ENCODE measurements at regions not wholly inside any gene's neighbourhood (a gene's known extent, or its start where the extent isn't known, plus 50 kb on each side); places are given as distances from the start of the nearest gene placed in this dataset.

GRCh38 chr13:30033681-30034457 is 183.5 kb upstream of the UBL3 start:
- POLR2A ChIA-PET = no interaction called here
- Histone ChIP-seq H3K27ac (ENCODE audit: extremely low read depth, low read depth, low read length) (no peak overlapping the region), H3K36me3 (ENCODE audit: control insufficient read depth in 2 of 2, insufficient read depth in 1 of 2, low read length in 2 of 2) (no peaks in the 10 kb centered on the region), H3K4me1 (ENCODE audit: control insufficient read depth, insufficient read depth, low read length) (0 out of 2 replicates have a peak, but pooled peaks cover 3% of the 10 kb centered on the region), H3K9me3 (ENCODE audit: control insufficient read depth, insufficient read depth, low read depth, low read length) (no peaks in the 10 kb centered on the region), H3K4me3 (ENCODE audit: low read depth, low read length) (no peak overlapping the region)
- CTCF ChIA-PET = interaction anchor here (1.2 kb wide), 1 partner anchor 79 kb away, joined by 4 read pairs; no protein-coding TSS in a partner anchor
- no peak for TF ChIP-seq PRDM4 (tag by site-specific recombination; IDR thresholded peaks at IDR 0.05)
- no peak for TF ChIP-seq ZBTB8A (tag by site-specific recombination; IDR thresholded peaks at IDR 0.05)
- TF ChIP-seq ZNF600 (tag by site-specific recombination; IDR thresholded peaks at IDR 0.05) = 0 out of 2 replicates have a peak, but pooled peaks have one; percentile 12
- TF ChIP-seq BCL11A (tag by site-specific recombination; IDR thresholded peaks at IDR 0.05; ENCODE audit: low read depth) = no peak
- TF ChIP-seq ZSCAN4 (tag by site-specific recombination; IDR thresholded peaks at IDR 0.05) = no peak
- TF ChIP-seq ZNF416 (tag by site-specific recombination; IDR thresholded peaks at IDR 0.05) = no peak
- TF ChIP-seq ZNF658 (tag by site-specific recombination; IDR thresholded peaks at IDR 0.05) = no peak
- TF ChIP-seq ZNF513 (tag by site-specific recombination; IDR thresholded peaks at IDR 0.05) = no peak
- no peak for TF ChIP-seq ZBTB17 (tag by site-specific recombination; IDR thresholded peaks at IDR 0.05)
- no peak for TF ChIP-seq SP7 (tag by site-specific recombination; IDR thresholded peaks at IDR 0.05)
- TF ChIP-seq ZNF76 (tag by site-specific recombination; IDR thresholded peaks at IDR 0.05; ENCODE audit: borderline replicate concordance, low read depth) = no peak
- TF ChIP-seq ZNF239 (tag by site-specific recombination; IDR thresholded peaks at IDR 0.05) = no peak
- TF ChIP-seq REPIN1 (tag by site-specific recombination; IDR thresholded peaks at IDR 0.05; ENCODE audit: low read depth) = no peak
- TF ChIP-seq ATF2 (tag by site-specific recombination; IDR thresholded peaks at IDR 0.05; ENCODE audit: low read depth) = no peak
- TF ChIP-seq ZNF521 (tag by site-specific recombination; IDR thresholded peaks at IDR 0.05) = no peak
- TF ChIP-seq ZNF140 (tag by site-specific recombination; IDR thresholded peaks at IDR 0.05) = no peak
- no peak for TF ChIP-seq ZNF677 (tag by site-specific recombination; IDR thresholded peaks at IDR 0.05)
- TF ChIP-seq ZNF624 (tag by site-specific recombination; IDR thresholded peaks at IDR 0.05) = no peak
- no peak for TF ChIP-seq ZNF394 (tag by site-specific recombination; IDR thresholded peaks at IDR 0.05; ENCODE audit: borderline replicate concordance)
- TF ChIP-seq ZNF621 (tag by site-specific recombination; IDR thresholded peaks at IDR 0.05) = no peak
- TF ChIP-seq ZNF202 (tag by site-specific recombination; IDR thresholded peaks at IDR 0.05; ENCODE audit: borderline replicate concordance) = no peak
- TF ChIP-seq ZNF132 (tag by site-specific recombination; IDR thresholded peaks at IDR 0.05; ENCODE audit: borderline replicate concordance) = no peak
- 0 out of 2 replicates have a peak, but pooled peaks have one; percentile 17 for TF ChIP-seq HIC1 (tag by site-specific recombination; IDR thresholded peaks at IDR 0.05)
- 0 out of 2 replicates have a peak, but pooled peaks have one; percentile 19 for TF ChIP-seq ZNF629 (tag by site-specific recombination; IDR thresholded peaks at IDR 0.05)
- peak; percentile 72; the same call in 1 of the 2 replicates for TF ChIP-seq MYNN (tag by site-specific recombination; IDR thresholded peaks at IDR 0.05; ENCODE audit: borderline replicate concordance)
- TF ChIP-seq ZNF639 (tag by site-specific recombination; IDR thresholded peaks at IDR 0.05) = no peak
